Loucy (cell line): ENCODE measurements at regions not wholly inside any gene's neighbourhood (a gene's known extent, or its start where the extent isn't known, plus 50 kb on each side); places are given as distances from the start of the nearest gene placed in this dataset.

Experiments
- H2AFZ ChIP-seq: fragments of 200-600 bp; sonication (generic); 2 replicates; pipeline ENCODE4 v1.6.0; 2016; ENCODE audit warnings: antibody characterized with exemption, mild to moderate bottlenecking, low read length, moderate library complexity
- H3F3A ChIP-seq: fragments of 200-600 bp; 2 replicates; pipeline ENCODE4 v1.6.0; 2016; ENCODE audit warnings: antibody characterized with exemption, low read depth, mild to moderate bottlenecking
- H3K27me3 ChIP-seq: fragments of 200-600 bp; sonication (generic); 2 replicates; pipeline ENCODE4 v1.6.1; 2014; ENCODE audit warnings: low read length, mild to moderate bottlenecking; ENCODE audit not compliant: insufficient read depth, poor library complexity, severe bottlenecking
- H3K36me3 ChIP-seq: fragments of 200-600 bp; sonication (generic); 2 replicates; pipeline ENCODE4 v1.6.1; 2016; ENCODE audit warnings: low read length; ENCODE audit not compliant: insufficient read depth
- H3K4me1 ChIP-seq: fragments of 200-600 bp; sonication (generic); 2 replicates; pipeline ENCODE4 v1.5.1; 2014; ENCODE audit warnings: low read length, mild to moderate bottlenecking; ENCODE audit not compliant: insufficient read depth, poor library complexity, severe bottlenecking
- H3K4me2 ChIP-seq: fragments of 200-600 bp; sonication (generic); 2 replicates; pipeline ENCODE4 v1.6.0; 2014; ENCODE audit warnings: antibody characterized with exemption, low read length, low read depth, mild to moderate bottlenecking; ENCODE audit not compliant: poor library complexity, severe bottlenecking
- H3K4me3 ChIP-seq: fragments of 200-600 bp; sonication (generic); 2 replicates; pipeline ENCODE4 v1.5.1; 2014; ENCODE audit warnings: low read length, mild to moderate bottlenecking, mixed read lengths; ENCODE audit not compliant: poor library complexity, severe bottlenecking
- H3K79me2 ChIP-seq: fragments of 200-600 bp; sonication (generic); 2 replicates; pipeline ENCODE4 v1.6.1; 2014; ENCODE audit warnings: low read length; ENCODE audit not compliant: insufficient read depth
- H3K9ac ChIP-seq: fragments of 200-600 bp; sonication (generic); 2 replicates; pipeline ENCODE4 v1.6.0; 2014; ENCODE audit warnings: mild to moderate bottlenecking, low read depth, low read length, moderate library complexity; ENCODE audit not compliant: poor library complexity, severe bottlenecking
- H3K9me2 ChIP-seq: fragments of 200-600 bp; sonication (generic); replicated peaks from 2 replicates; pipeline ENCODE4 v1.6.1; 2016; ENCODE audit warnings: low read depth, low read length, mixed read lengths
- H3K9me3 ChIP-seq: fragments of 200-600 bp; sonication (generic); 2 replicates; pipeline ENCODE4 v1.6.1; 2014; ENCODE audit warnings: mild to moderate bottlenecking, antibody characterized with exemption, low read length, low read depth; ENCODE audit not compliant: insufficient read depth
- H4K20me1 ChIP-seq: fragments of 200-600 bp; sonication (generic); 2 replicates; pipeline ENCODE4 v1.6.0; 2014; ENCODE audit warnings: antibody characterized with exemption, low read length, mild to moderate bottlenecking; ENCODE audit not compliant: insufficient read depth, poor library complexity, severe bottlenecking
- EZH2phosphoT487 ChIP-seq: fragments of 200-600 bp; IDR thresholded peaks from 2 replicates; pipeline ENCODE4 v1.6.1; 2018; ENCODE audit warnings: antibody characterized with exemption, mild to moderate bottlenecking, moderate library complexity, borderline replicate concordance
- TF ChIP-seq, protein P1 (sequence below): fragments of 200-600 bp; sonication (generic); conservative IDR thresholded peaks from 2 replicates; pipeline ENCODE4 v1.5.1; 2014; ENCODE audit warnings: mild to moderate bottlenecking, antibody characterized with exemption, low read length

- Histone ChIP-seq H3K36me3 (no peaks in the 10 kb centered on the region), H3K79me2 (no peaks in the 10 kb centered on the region), H3K4me1 (no peaks in the 10 kb centered on the region), H3K9me3 (no peaks in the 10 kb centered on the region), H3K4me3 (no peak overlapping the region), H3K27me3 (no peaks in the 10 kb centered on the region), H3K4me2 (no peak overlapping the region), H3F3A (no peaks in the 10 kb centered on the region), H2AFZ (no peak overlapping the region), H4K20me1 (no peaks in the 10 kb centered on the region), H3K9ac (no peak overlapping the region), H3K9me2 (no peaks in the 10 kb centered on the region)
- TF ChIP-seq, protein P1, sequence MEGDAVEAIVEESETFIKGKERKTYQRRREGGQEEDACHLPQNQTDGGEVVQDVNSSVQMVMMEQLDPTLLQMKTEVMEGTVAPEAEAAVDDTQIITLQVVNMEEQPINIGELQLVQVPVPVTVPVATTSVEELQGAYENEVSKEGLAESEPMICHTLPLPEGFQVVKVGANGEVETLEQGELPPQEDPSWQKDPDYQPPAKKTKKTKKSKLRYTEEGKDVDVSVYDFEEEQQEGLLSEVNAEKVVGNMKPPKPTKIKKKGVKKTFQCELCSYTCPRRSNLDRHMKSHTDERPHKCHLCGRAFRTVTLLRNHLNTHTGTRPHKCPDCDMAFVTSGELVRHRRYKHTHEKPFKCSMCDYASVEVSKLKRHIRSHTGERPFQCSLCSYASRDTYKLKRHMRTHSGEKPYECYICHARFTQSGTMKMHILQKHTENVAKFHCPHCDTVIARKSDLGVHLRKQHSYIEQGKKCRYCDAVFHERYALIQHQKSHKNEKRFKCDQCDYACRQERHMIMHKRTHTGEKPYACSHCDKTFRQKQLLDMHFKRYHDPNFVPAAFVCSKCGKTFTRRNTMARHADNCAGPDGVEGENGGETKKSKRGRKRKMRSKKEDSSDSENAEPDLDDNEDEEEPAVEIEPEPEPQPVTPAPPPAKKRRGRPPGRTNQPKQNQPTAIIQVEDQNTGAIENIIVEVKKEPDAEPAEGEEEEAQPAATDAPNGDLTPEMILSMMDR: no peak
- TF ChIP-seq EZH2phosphoT487: no peak
These were observed 153.1 kb downstream of the INO80D start for GRCh38 chr2:205932861-205933260.

GRCh38 chr2:205931388-205931787 is 154.6 kb downstream of the INO80D start:
- Histone ChIP-seq H3K36me3 (no peaks in the 10 kb centered on the region), H3F3A (no peaks in the 10 kb centered on the region), H3K9me3 (no peaks in the 10 kb centered on the region), H3K4me2 (no peak overlapping the region), H3K4me1 (no peaks in the 10 kb centered on the region), H3K79me2 (no peaks in the 10 kb centered on the region), H4K20me1 (no peaks in the 10 kb centered on the region), H3K9me2 (no peaks in the 10 kb centered on the region), H2AFZ (no peak overlapping the region), H3K4me3 (no peak overlapping the region), H3K9ac (no peak overlapping the region), H3K27me3 (no peaks in the 10 kb centered on the region)
- TF ChIP-seq, protein P1: no peak
- no peak for TF ChIP-seq EZH2phosphoT487

GRCh38 chr2:205930209-205930608 is 155.8 kb downstream of the INO80D start:
- H3K9me2 ChIP-seq: no peaks in the 10 kb centered on the region
- TF ChIP-seq, protein P1: no peak
- TF ChIP-seq EZH2phosphoT487: no peak

More at GRCh38 chr2:205930209-205930608, 155.8 kb downstream of the INO80D start:
- Histone ChIP-seq H3K36me3 (no peaks in the 10 kb centered on the region), H2AFZ (no peak overlapping the region), H3K79me2 (no peaks in the 10 kb centered on the region), H3K27me3 (no peaks in the 10 kb centered on the region), H4K20me1 (no peaks in the 10 kb centered on the region), H3K9me3 (no peaks in the 10 kb centered on the region), H3K9ac (no peak overlapping the region), H3K4me3 (no peak overlapping the region), H3F3A (no peaks in the 10 kb centered on the region), H3K4me2 (no peak overlapping the region), H3K4me1 (no peaks in the 10 kb centered on the region)
